Activated CD4-positive, alpha-beta T cell treated with anti-CD3 and anti-CD28 coated beads, Interleukin-2, amount 10 ng/mL, durations not matched to agents 7 days and 5 days (primary cell): ENCODE measurements at regions not wholly inside any gene's neighbourhood (a gene's known extent, or its start where the extent isn't known, plus 50 kb on each side); places are given as distances from the start of the nearest gene placed in this dataset.

Experiments
- CTCF ChIA-PET: fragments of 350-600 bp; sonication (Branson Sonifier 250); formaldehyde crosslinking; loops from one replicate; lab custom pipeline; 2021; ENCODE audit warnings: antibody characterized with exemption; lab: Charles Lee
- POLR2A ChIA-PET: fragments of 350-600 bp; sonication (Branson Sonifier 250); formaldehyde crosslinking; loops from one replicate; lab custom pipeline; 2021; ENCODE audit warnings: antibody characterized with exemption; lab: Charles Lee
- DNase-seq: peaks from one replicate; pipeline ENCODE4 v3.0.0-alpha.2; 2020
- H3K27ac Mint-ChIP-seq: one replicate; pipeline ENCODE4 v1.8.0; 2021; ENCODE audit warnings: mild to moderate bottlenecking, moderate library complexity, mixed read lengths
- H3K27me3 Mint-ChIP-seq: one replicate; pipeline ENCODE4 v1.8.0; 2021; ENCODE audit warnings: mixed read lengths
- H3K36me3 Mint-ChIP-seq: one replicate; pipeline ENCODE4 v1.8.0; 2021; ENCODE audit warnings: low read depth, mixed read lengths
- H3K4me1 Mint-ChIP-seq: one replicate; pipeline ENCODE4 v1.8.0; 2021; ENCODE audit warnings: mixed read lengths
- H3K4me3 Mint-ChIP-seq: one replicate; pipeline ENCODE4 v1.8.0; 2021; ENCODE audit warnings: mild to moderate bottlenecking, moderate library complexity, mixed read lengths
- H3K9me3 Mint-ChIP-seq: one replicate; pipeline ENCODE4 v1.8.0; 2021; ENCODE audit warnings: mixed read lengths

GRCh38 chr10:29888321-29888720 is 171.1 kb downstream of the JCAD start:
- Mint-ChIP-seq H3K36me3 (no peaks in the 10 kb centered on the region), H3K4me3 (no peak overlapping the region), H3K27me3 (peaks cover 6% of the 10 kb centered on the region), H3K27ac (no peak overlapping the region), H3K4me1 (no peaks in the 10 kb centered on the region), H3K9me3 (no peaks in the 10 kb centered on the region)
- ChIA-PET POLR2A (no interaction called here), CTCF (no interaction called here)
- DNase-seq = no peak

- H3K4me3 Mint-ChIP-seq = no peak overlapping the region
- no peak for DNase-seq
- H3K4me1 Mint-ChIP-seq = no peaks in the 10 kb centered on the region
- no peaks in the 10 kb centered on the region for H3K9me3 Mint-ChIP-seq
- H3K27ac Mint-ChIP-seq = no peak overlapping the region
- peaks cover 6% of the 10 kb centered on the region for H3K27me3 Mint-ChIP-seq
- no peaks in the 10 kb centered on the region for H3K36me3 Mint-ChIP-seq
- ChIA-PET POLR2A (no interaction called here), CTCF (no interaction called here)
Observed at GRCh38 chr10:29886299-29886698, 173.1 kb downstream of the JCAD start.

GRCh38 chr10:29883231-29883630 is 176.2 kb downstream of the JCAD start:
- Mint-ChIP-seq H3K4me1 (no peaks in the 10 kb centered on the region), H3K36me3 (no peaks in the 10 kb centered on the region), H3K9me3 (no peaks in the 10 kb centered on the region), H3K27me3 (peaks cover 3% of the 10 kb centered on the region), H3K4me3 (no peak overlapping the region), H3K27ac (no peak overlapping the region)
- ChIA-PET POLR2A (interaction anchor here (0.6 kb wide), 1 partner anchor 81 kb away, joined by 4 read pairs; no protein-coding TSS in a partner anchor), CTCF (no interaction called here)
- no peak for DNase-seq

- POLR2A ChIA-PET = no interaction called here
- H3K36me3 Mint-ChIP-seq = no peaks in the 10 kb centered on the region
- H3K4me1 Mint-ChIP-seq = no peaks in the 10 kb centered on the region
- no peaks in the 10 kb centered on the region for H3K9me3 Mint-ChIP-seq
- DNase-seq = no peak
- H3K27ac Mint-ChIP-seq = no peak overlapping the region
- H3K27me3 Mint-ChIP-seq = peaks cover 3% of the 10 kb centered on the region
- H3K4me3 Mint-ChIP-seq = no peak overlapping the region
- CTCF ChIA-PET = interaction anchor here (1.2 kb wide), 1 partner anchor 39 kb away, joined by 3 read pairs; no protein-coding TSS in a partner anchor
Observed at GRCh38 chr10:29882766-29883165, 176.6 kb downstream of the JCAD start.

DNA sequence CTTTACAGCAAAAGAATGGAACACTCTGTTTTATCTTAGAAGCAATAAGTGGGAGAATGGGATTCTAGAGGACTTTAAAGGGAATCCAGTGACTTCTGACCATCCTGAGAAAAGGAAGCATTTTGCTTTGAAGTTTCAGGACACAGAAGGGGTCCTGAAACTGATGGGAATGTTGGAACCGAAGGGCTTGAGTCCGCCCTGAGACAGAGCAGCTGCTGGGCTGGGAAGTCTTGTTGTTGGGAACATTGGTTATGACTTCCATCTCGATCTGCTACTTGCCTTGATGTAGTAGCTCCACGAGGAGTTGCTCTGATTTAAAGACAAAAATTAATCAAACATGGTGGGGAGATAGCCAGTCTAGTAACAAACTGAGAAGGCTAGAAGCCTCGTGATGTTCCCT is 177.6 kb downstream of the JCAD start:
- POLR2A ChIA-PET = no interaction called here
- Mint-ChIP-seq H3K36me3 (no peaks in the 10 kb centered on the region), H3K27ac (no peak overlapping the region), H3K4me1 (no peaks in the 10 kb centered on the region), H3K9me3 (no peaks in the 10 kb centered on the region), H3K4me3 (no peak overlapping the region), H3K27me3 (peaks cover 2% of the 10 kb centered on the region)
- DNase-seq = no peak
- CTCF ChIA-PET = interaction anchor here (1.2 kb wide), 1 partner anchor 38 kb away, joined by 3 read pairs; no protein-coding TSS in a partner anchor

GRCh38 chr10:29881336-29881771 is 178.0 kb downstream of the JCAD start:
- no peak for DNase-seq
- H3K27ac Mint-ChIP-seq = no peak overlapping the region
- peaks cover 2% of the 10 kb centered on the region for H3K27me3 Mint-ChIP-seq
- no peak overlapping the region for H3K4me3 Mint-ChIP-seq
- no peaks in the 10 kb centered on the region for H3K4me1 Mint-ChIP-seq
- H3K9me3 Mint-ChIP-seq = no peaks in the 10 kb centered on the region
- H3K36me3 Mint-ChIP-seq = no peaks in the 10 kb centered on the region
- ChIA-PET CTCF (no interaction called here), POLR2A (no interaction called here)

- H3K4me3 Mint-ChIP-seq = no peak overlapping the region
- no peak overlapping the region for H3K27ac Mint-ChIP-seq
- H3K36me3 Mint-ChIP-seq = no peaks in the 10 kb centered on the region
- ChIA-PET CTCF (interaction anchor here (1.4 kb wide), 1 partner anchor 40 kb away, joined by 3 read pairs; no protein-coding TSS in a partner anchor), POLR2A (no interaction called here)
- DNase-seq = no peak
- no peaks in the 10 kb centered on the region for H3K4me1 Mint-ChIP-seq
- H3K9me3 Mint-ChIP-seq = no peaks in the 10 kb centered on the region
- peaks cover 2% of the 10 kb centered on the region for H3K27me3 Mint-ChIP-seq
Observed at GRCh38 chr10:29880856-29881255, 178.5 kb downstream of the JCAD start.

GRCh38 chr10:29879862-29880261 is 179.5 kb downstream of the JCAD start:
- no peaks in the 10 kb centered on the region for H3K4me1 Mint-ChIP-seq

DNA sequence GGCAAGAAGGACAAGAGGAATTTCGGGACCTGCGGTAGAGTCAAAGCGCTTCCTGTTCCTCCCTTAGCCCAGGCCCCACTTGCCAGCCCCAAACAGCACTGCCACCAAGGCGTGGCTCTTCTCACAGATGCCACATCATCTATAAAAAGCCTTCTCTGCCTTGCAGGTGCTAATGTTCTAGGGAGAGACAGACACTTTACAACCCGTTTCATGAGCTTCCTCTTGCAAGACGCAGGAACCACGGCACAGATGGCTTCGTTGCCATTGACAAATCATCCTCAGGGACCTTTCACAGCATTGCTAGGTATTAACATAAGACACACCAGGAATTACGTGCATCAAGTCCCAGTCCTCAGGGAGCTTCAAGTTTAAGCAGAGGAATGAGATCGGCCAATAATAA is 180.9 kb downstream of the JCAD start:
- H3K4me3 Mint-ChIP-seq = no peak overlapping the region
- no peak for DNase-seq
- no peaks in the 10 kb centered on the region for H3K27me3 Mint-ChIP-seq
- no peaks in the 10 kb centered on the region for H3K4me1 Mint-ChIP-seq
- ChIA-PET CTCF (no interaction called here), POLR2A (no interaction called here)
- H3K27ac Mint-ChIP-seq = no peak overlapping the region
- H3K36me3 Mint-ChIP-seq = no peaks in the 10 kb centered on the region
- H3K9me3 Mint-ChIP-seq = no peaks in the 10 kb centered on the region

More at GRCh38 chr10:29879862-29880261, 179.5 kb downstream of the JCAD start:
- CTCF ChIA-PET = interaction anchor here (1.4 kb wide), 1 partner anchor 39 kb away, joined by 3 read pairs; no protein-coding TSS in a partner anchor
- DNase-seq = no peak
- POLR2A ChIA-PET = no interaction called here
- Mint-ChIP-seq H3K36me3 (no peaks in the 10 kb centered on the region), H3K4me3 (no peak overlapping the region), H3K27me3 (peaks cover 2% of the 10 kb centered on the region), H3K9me3 (no peaks in the 10 kb centered on the region), H3K27ac (no peak overlapping the region)

- Mint-ChIP-seq H3K4me1 (no peaks in the 10 kb centered on the region), H3K27ac (no peak overlapping the region), H3K27me3 (no peaks in the 10 kb centered on the region), H3K9me3 (no peaks in the 10 kb centered on the region), H3K4me3 (no peak overlapping the region), H3K36me3 (no peaks in the 10 kb centered on the region)
- no peak for DNase-seq
- POLR2A ChIA-PET = no interaction called here
- CTCF ChIA-PET = no interaction called here
Observed at GRCh38 chr10:29877793-29878491, 181.4 kb downstream of the JCAD start.

DNA sequence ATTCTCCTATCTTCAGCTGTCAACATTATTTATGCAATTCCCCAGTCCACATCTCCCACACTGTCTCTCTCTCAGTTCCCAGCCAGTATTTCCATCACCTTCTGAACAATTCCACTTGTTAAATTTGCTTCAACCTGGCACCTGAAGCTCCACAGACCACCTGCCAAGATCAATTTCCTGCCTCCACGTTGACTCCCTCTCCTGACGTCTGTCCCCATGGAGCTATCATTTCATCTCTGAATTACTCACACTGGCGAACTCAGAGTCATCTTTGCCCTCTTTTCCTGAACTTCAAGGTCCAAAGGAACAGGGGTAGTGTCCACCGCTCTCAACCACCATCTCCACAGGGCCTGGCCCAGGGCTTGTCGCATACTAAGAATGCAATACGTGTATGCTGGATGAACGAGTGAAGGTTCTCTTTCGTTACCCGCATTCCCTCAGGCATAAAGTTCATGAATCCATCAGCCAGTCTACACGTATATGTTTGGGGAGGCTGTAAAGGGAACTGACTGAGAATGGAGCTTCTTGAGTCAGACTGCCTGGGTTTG is 183.3 kb downstream of the JCAD start:
- Mint-ChIP-seq H3K27ac (no peak overlapping the region), H3K4me1 (no peaks in the 10 kb centered on the region), H3K9me3 (no peaks in the 10 kb centered on the region), H3K27me3 (no peaks in the 10 kb centered on the region), H3K4me3 (no peak overlapping the region), H3K36me3 (no peaks in the 10 kb centered on the region)
- POLR2A ChIA-PET = no interaction called here
- CTCF ChIA-PET = interaction anchor here (1.0 kb wide), 1 partner anchor 13 kb away, joined by 3 read pairs; no protein-coding TSS in a partner anchor
- DNase-seq = no peak

GRCh38 chr10:29874606-29875269 is 184.6 kb downstream of the JCAD start:
- POLR2A ChIA-PET = no interaction called here
- Mint-ChIP-seq H3K27ac (no peak overlapping the region), H3K9me3 (peaks cover 4% of the 10 kb centered on the region), H3K4me1 (no peaks in the 10 kb centered on the region), H3K36me3 (no peaks in the 10 kb centered on the region), H3K27me3 (no peaks in the 10 kb centered on the region), H3K4me3 (no peak overlapping the region)
- CTCF ChIA-PET = no interaction called here
- no peak for DNase-seq

GRCh38 chr10:29873941-29874484 is 185.4 kb downstream of the JCAD start:
- no peak overlapping the region for H3K4me3 Mint-ChIP-seq
- DNase-seq = no peak
- no peaks in the 10 kb centered on the region for H3K27me3 Mint-ChIP-seq
- ChIA-PET CTCF (no interaction called here), POLR2A (no interaction called here)
- H3K27ac Mint-ChIP-seq = no peak overlapping the region
- no peaks in the 10 kb centered on the region for H3K4me1 Mint-ChIP-seq
- peaks cover 4% of the 10 kb centered on the region for H3K9me3 Mint-ChIP-seq
- no peaks in the 10 kb centered on the region for H3K36me3 Mint-ChIP-seq
